ENCODE measurements at regions not wholly inside any gene's neighbourhood (a gene's known extent, or its start where the extent isn't known, plus 50 kb on each side); places are given as distances from the start of the nearest gene placed in this dataset.

GRCh38 chr7:32385316-32385956 is 104.7 kb downstream of the LSM5 start:
- DNase-seq (ENCODE audit: extremely low read depth, low read depth) = no peak

GRCh38 chr7:32381024-32381601 is 109.1 kb downstream of the LSM5 start:
- TF ChIP-seq, protein P1, sequence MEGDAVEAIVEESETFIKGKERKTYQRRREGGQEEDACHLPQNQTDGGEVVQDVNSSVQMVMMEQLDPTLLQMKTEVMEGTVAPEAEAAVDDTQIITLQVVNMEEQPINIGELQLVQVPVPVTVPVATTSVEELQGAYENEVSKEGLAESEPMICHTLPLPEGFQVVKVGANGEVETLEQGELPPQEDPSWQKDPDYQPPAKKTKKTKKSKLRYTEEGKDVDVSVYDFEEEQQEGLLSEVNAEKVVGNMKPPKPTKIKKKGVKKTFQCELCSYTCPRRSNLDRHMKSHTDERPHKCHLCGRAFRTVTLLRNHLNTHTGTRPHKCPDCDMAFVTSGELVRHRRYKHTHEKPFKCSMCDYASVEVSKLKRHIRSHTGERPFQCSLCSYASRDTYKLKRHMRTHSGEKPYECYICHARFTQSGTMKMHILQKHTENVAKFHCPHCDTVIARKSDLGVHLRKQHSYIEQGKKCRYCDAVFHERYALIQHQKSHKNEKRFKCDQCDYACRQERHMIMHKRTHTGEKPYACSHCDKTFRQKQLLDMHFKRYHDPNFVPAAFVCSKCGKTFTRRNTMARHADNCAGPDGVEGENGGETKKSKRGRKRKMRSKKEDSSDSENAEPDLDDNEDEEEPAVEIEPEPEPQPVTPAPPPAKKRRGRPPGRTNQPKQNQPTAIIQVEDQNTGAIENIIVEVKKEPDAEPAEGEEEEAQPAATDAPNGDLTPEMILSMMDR (IDR thresholded peaks at IDR 0.05; ENCODE audit: low read depth, low read length) = no peak
- no peak for DNase-seq (ENCODE audit: extremely low read depth, low read depth)

More at GRCh38 chr7:32385316-32385956, 104.7 kb downstream of the LSM5 start:
- TF ChIP-seq, protein P1 (IDR thresholded peaks at IDR 0.05; ENCODE audit: low read depth, low read length) = no peak

- DNase-seq (ENCODE audit: extremely low read depth, low read depth) = no peak
- TF ChIP-seq, protein P1 (IDR thresholded peaks at IDR 0.05; ENCODE audit: low read depth, low read length) = no peak
Observed at GRCh38 chr7:32379510-32380112, 110.6 kb downstream of the LSM5 start.

GRCh38 chr7:32378988-32379387 is 111.2 kb downstream of the LSM5 start:
- TF ChIP-seq, protein P1 (IDR thresholded peaks at IDR 0.05; ENCODE audit: low read depth, low read length) = no peak
- DNase-seq (ENCODE audit: extremely low read depth, low read depth) = no peak

GRCh38 chr7:32364581-32364980 is 125.6 kb downstream of the LSM5 start:
- TF ChIP-seq, protein P1 (IDR thresholded peaks at IDR 0.05; ENCODE audit: low read depth, low read length) = no peak
- no peak for DNase-seq (ENCODE audit: extremely low read depth, low read depth)

GRCh38 chr7:32360127-32360526 is 130.1 kb downstream of the LSM5 start:
- TF ChIP-seq, protein P1 (IDR thresholded peaks at IDR 0.05; ENCODE audit: low read depth, low read length) = no peak
- DNase-seq (ENCODE audit: extremely low read depth, low read depth) = no peak
